ENCODE measurements at regions not wholly inside any gene's neighbourhood (a gene's known extent, or its start where the extent isn't known, plus 50 kb on each side); places are given as distances from the start of the nearest gene placed in this dataset.

DNA sequence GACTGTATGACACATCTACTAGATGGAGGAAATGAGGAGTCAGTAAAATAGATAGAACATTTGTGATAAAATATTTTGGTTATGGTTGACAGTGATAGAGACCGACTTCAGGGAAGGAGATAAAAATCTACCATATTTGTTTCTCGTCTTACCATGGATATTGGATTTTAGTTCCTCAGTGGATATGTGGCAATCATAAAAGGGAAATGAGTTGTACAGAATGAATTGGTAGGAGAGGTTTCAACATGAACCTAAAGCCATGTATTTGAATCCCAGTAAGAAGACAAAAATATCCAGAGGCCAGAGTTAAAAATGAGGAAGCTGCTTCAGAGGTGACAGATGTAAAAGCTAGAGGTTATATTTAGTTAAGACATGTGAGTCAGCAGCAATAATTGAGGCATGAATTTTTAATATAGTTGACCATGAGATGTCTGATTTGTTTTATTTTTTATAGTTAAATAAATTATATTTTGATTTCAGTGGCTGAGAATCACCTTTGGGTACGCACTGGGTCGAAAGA lies 480.4 kb upstream of the TUSC1 start:
- no peak overlapping the region for H3K4me3 ChIP-seq (ENCODE audit: low read depth, low read length)
- TF ChIP-seq CTCF (conservative IDR thresholded peaks at IDR 0.05; ENCODE audit: low read depth, low read length): no peak
- DNase-seq (ENCODE audit: low read depth): no peak

- no peak for TF ChIP-seq CTCF (conservative IDR thresholded peaks at IDR 0.05; ENCODE audit: low read depth, low read length)
- H3K4me3 ChIP-seq (ENCODE audit: low read depth, low read length): no peak overlapping the region
- DNase-seq (ENCODE audit: low read depth): no peak
Measured at GRCh38 chr9:26157411-26157810, 479.2 kb upstream of the TUSC1 start.

DNA sequence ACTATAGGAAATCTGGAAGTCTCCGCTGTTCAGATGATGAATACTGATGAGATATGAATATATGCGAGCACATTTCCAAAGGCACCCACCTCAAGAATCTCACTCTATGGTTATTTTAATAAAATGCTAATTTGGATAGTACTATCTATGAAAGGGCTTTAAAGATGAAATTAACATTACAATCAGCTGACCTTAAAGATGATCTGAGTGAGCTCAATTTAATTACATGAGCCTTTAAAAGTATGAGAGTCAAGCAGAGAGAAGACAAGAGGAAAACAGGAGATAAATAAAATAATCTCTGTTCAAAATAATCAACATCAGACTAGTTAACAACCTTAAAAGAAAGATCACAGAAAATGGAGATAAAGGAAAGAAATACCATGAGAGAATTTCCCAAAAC lies 474.1 kb upstream of the TUSC1 start:
- no peak for TF ChIP-seq CTCF (conservative IDR thresholded peaks at IDR 0.05; ENCODE audit: low read depth, low read length)
- DNase-seq (ENCODE audit: low read depth): no peak
- H3K4me3 ChIP-seq (ENCODE audit: low read depth, low read length): no peak overlapping the region

- no peak overlapping the region for H3K4me3 ChIP-seq (ENCODE audit: low read depth, low read length)
- TF ChIP-seq CTCF (conservative IDR thresholded peaks at IDR 0.05; ENCODE audit: low read depth, low read length): no peak
- DNase-seq (ENCODE audit: low read depth): no peak
Measured at GRCh38 chr9:26148128-26148527, 469.9 kb upstream of the TUSC1 start.

GRCh38 chr9:26145938-26146337 lies 467.7 kb upstream of the TUSC1 start:
- no peak overlapping the region for H3K4me3 ChIP-seq (ENCODE audit: low read depth, low read length)
- DNase-seq (ENCODE audit: low read depth): no peak
- TF ChIP-seq CTCF (conservative IDR thresholded peaks at IDR 0.05; ENCODE audit: low read depth, low read length): no peak

- TF ChIP-seq CTCF (conservative IDR thresholded peaks at IDR 0.05; ENCODE audit: low read depth, low read length): no peak
- H3K4me3 ChIP-seq (ENCODE audit: low read depth, low read length): no peak overlapping the region
- no peak for DNase-seq (ENCODE audit: low read depth)
Measured at GRCh38 chr9:26142631-26143030, 464.4 kb upstream of the TUSC1 start.

DNA sequence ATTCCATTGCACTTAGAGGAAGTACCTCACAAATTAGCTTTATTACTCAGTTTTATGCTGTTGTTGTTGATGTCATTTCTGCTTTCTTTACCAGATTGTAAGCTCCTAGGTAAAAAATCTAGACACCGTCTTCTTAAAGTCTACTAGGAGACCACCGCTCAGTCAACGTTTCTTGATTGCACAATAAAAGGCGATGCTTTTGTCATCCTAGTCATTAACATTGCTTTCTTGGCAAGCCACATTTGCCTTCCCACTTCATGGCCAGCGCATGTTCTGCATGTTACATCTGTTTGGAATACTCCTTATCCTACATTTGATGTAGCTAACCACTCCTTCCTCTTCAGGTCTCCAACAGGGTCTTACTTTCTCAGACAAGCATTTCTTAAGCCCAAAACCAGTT lies 464.0 kb upstream of the TUSC1 start:
- TF ChIP-seq CTCF (conservative IDR thresholded peaks at IDR 0.05; ENCODE audit: low read depth, low read length): no peak
- no peak overlapping the region for H3K4me3 ChIP-seq (ENCODE audit: low read depth, low read length)
- DNase-seq (ENCODE audit: low read depth): no peak

Data from choroid plexus epithelial cell (primary cell).